H4 (cell line): ENCODE measurements at regions not wholly inside any gene's neighbourhood (a gene's known extent, or its start where the extent isn't known, plus 50 kb on each side); places are given as distances from the start of the nearest gene placed in this dataset.
"Not testable (repeated sequence)": the region's sequence is repeated elsewhere in the genome, so short reads cannot be mapped to it uniquely, and the experiment has no call there.

Experiments
- DNase-seq: peaks from one replicate; pipeline ENCODE4 v3.0.0-alpha.2; 2015; ENCODE audit warnings: low spot score

- DNase-seq = no peak
Observed at GRCh38 chr4:128649161-128649560, 160.3 kb upstream of the JADE1 start.

- no peak for DNase-seq
Observed at GRCh38 chr4:128648021-128648420, 161.5 kb upstream of the JADE1 start.

GRCh38 chr4:128646893-128647292 lies 162.6 kb upstream of the JADE1 start:
- DNase-seq = not testable (repeated sequence)

DNA sequence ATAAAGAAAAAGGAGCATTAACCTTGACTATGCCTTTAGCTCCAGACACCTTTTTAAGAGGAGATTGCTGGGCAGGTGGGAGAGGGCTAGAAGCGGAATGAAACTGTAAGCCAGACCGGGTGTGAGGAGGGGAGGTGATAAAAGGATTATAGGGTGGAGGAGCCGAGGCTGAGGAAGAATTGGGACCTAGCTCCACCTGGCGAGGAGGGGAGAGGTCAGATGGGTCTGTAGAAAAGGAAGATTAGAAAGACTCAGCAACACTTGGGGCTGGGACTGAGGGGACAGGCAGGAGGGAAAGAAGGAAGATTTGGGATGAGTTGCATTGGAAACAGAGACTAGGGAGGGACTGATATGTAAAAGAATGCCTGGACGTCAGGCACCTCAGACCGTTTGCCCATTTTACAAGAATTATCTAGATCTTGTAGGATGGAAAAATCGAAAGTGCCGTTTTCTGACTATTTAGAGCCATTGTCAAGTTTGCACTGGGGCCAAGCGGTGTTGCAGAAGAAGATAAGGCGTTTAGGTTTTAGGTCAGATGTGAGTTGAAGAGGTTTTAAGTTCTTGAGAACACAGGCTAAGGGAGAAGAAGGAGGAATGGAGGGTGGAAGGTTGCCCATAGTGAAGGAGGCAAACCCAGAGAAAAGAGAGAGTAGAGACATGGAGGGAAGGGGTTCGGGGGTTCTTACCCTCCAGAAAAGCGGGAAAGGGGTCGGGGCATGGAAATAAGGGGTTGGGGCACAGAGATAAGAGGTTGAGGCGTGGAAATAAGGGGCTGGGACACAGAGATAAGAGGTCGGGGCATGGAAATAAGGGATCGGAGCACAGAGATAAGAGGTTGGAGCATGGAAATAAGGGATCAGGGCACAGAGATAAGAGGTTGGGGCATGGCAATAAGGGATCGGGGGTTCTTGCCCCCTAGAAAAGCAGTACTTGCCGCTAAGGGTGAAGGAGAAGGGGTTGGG lies 164.5 kb upstream of the JADE1 start:
- DNase-seq = not testable (repeated sequence)

DNA sequence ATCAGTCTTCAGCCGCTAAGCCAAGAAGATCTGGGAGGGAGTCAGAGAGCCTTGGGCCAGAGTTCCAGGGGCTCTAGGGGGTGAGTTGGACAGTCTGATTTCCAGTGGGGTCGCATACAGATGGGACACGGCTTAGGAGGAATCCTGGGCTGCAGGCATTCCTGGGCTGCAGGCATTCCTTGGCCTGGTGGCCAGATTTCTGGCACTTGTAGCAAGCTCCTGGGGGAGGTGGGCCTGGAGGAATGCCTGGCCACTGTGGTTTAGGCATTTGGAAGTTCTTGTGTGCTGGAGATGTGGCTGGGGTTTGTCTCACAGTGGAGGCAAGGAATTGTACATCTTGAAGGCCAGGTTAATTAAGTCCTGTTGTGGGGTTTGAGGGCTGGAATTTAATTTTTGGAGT lies 165.4 kb upstream of the JADE1 start:
- DNase-seq = not testable (repeated sequence)

GRCh38 chr4:128641566-128641965 lies 167.9 kb upstream of the JADE1 start:
- DNase-seq = not testable (repeated sequence)

GRCh38 chr4:128639541-128640270 lies 169.8 kb upstream of the JADE1 start:
- no peak for DNase-seq

GRCh38 chr4:128636906-128637305 lies 172.6 kb upstream of the JADE1 start:
- no peak for DNase-seq

- DNase-seq = no peak
Observed at GRCh38 chr4:128635955-128636560, 173.4 kb upstream of the JADE1 start.

DNA sequence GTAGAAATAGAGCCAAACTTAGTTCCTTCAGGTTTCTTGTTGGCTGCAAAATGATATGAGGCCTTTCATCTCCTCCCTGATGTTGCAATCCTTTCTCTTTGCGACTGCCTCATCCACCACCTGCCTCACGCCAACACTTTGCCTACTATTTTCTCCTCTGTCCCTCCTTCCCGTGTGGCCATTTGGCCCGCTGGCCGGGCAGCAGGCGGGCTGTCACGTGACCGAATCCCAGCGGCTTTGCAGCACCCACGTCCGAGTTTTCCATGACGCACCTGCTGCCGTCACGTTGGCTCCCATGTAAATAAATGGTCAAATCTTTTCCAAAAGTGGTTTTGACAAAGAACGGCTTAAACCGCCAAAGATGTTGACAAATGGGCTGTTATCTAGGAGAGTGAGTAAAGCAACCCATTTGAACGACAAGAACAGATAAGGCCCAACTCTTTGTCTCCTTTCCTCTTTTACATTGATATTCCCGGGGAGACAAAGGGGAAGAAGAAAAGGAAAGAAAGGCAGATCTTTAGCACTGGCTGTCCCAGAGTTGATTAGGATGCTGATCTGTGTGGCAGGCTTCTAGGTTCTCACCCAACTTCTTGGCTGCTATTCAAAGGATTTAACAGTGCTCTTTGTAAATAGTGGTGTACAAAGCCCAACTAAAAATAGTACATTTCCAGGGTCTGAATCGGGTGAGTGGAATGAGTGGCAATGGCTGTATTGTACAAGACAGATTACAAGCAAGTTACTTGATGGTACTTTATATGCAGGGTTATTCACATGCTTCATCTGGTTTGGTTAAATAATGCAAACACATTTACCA lies 174.2 kb upstream of the JADE1 start:
- peak; percentile 92 for DNase-seq

GRCh38 chr4:128633067-128633466 lies 176.4 kb upstream of the JADE1 start:
- DNase-seq = no peak

DNA sequence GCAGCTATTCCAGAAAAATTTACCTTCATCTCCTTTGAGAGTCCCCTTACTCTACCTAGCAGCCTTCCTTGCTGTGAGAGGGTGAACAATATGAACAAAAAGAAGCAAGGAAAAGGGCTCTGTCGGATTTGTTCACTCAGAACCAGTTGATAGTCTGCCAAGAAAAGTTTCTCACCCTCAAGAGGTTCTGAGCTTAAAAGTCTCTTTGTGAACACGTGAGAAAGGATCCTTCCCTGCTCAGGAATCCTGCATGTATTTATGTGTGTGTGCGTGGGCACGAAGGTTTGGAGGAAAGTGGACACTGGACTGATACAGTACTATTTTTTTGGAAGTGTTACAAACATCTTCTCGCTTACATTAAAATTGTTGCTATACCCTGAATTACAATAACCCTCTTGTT lies 178.6 kb upstream of the JADE1 start:
- no peak for DNase-seq

- DNase-seq = no peak
Observed at GRCh38 chr4:128623508-128624215, 185.8 kb upstream of the JADE1 start.

GRCh38 chr4:128620279-128620965 lies 189.1 kb upstream of the JADE1 start:
- not testable (repeated sequence) for DNase-seq

DNA sequence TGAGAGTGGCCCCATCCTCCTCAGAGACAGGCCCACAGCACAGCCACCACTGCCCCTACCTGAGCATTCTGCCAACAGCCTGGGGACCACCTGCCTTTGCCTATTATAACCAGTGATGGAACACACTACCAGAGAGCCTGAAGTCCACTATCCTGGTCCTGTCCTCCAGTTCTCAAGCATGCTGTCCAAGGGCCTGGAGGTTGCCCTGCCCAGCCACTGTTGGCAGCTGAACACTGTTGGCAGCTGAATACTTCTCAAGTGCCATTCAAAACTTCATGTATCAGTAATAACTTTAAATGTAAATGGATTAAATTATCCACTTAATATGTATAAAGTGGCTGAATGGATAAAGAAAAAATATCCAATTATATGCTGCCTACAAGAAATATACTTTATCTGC lies 194.3 kb upstream of the JADE1 start:
- no peak for DNase-seq

- no peak for DNase-seq
Observed at GRCh38 chr4:128608006-128608405, 201.5 kb upstream of the JADE1 start.

GRCh38 chr4:128606173-128606572 lies 203.3 kb upstream of the JADE1 start:
- DNase-seq = no peak

- no peak for DNase-seq
Observed at GRCh38 chr4:128604840-128605239, 204.7 kb upstream of the JADE1 start.

GRCh38 chr4:128604204-128604603 lies 205.3 kb upstream of the JADE1 start:
- DNase-seq = no peak

- DNase-seq = no peak
Observed at GRCh38 chr4:128603081-128603480, 206.4 kb upstream of the JADE1 start.
